Vagina (tissue), 2 donors: ENCODE measurements at regions not wholly inside any gene's neighbourhood (a gene's known extent, or its start where the extent isn't known, plus 50 kb on each side); places are given as distances from the start of the nearest gene placed in this dataset.

ENCODE experiments used
- DNase-seq, 2 donors: peaks; one replicate each; pipeline ENCODE4 v3.0.0-alpha.2; 2017; ENCODE audit errors: extremely low spot score in 2 of 2
- H3K27ac ChIP-seq: fragments of 200-600 bp; sonication (generic); one replicate; pipeline ENCODE4 v1.5.1; 2019
- H3K27me3 ChIP-seq: fragments of 200-600 bp; sonication (generic); one replicate; pipeline ENCODE4 v1.5.1; 2019
- H3K36me3 ChIP-seq, 2 donors: fragments of 200-600 bp; sonication (generic); one replicate each; pipeline ENCODE4 v1.5.1; 2017 to 2019
- H3K4me1 ChIP-seq: fragments of 200-600 bp; sonication (generic); one replicate; pipeline ENCODE4 v1.5.1; 2019
- H3K4me3 ChIP-seq, 2 donors: fragments of 200-600 bp; sonication (generic); 1 replicate in 1 of 2; 2 replicates in 1 of 2; pipeline ENCODE4 v1.5.1; 2016 to 2019
- H3K9me3 ChIP-seq: fragments of 200-600 bp; sonication (generic); one replicate; pipeline ENCODE4 v1.5.1; 2019
- POLR2A ChIP-seq, 2 donors: fragments of 450-650 bp; IDR thresholded peaks; one replicate each; pipeline ENCODE4 v1.6.1; 2017; ENCODE audit warnings: antibody characterized with exemption in 2 of 2, mild to moderate bottlenecking in 2 of 2, moderate library complexity in 2 of 2
- POLR2AphosphoS5 ChIP-seq, 2 donors: sonication (generic); formaldehyde crosslinking; IDR thresholded peaks; one replicate each; pipeline ENCODE4 v1.9.0; 2017; ENCODE audit warnings: antibody characterized with exemption in 2 of 2, mild to moderate bottlenecking in 2 of 2, low read depth in 1 of 2; ENCODE audit not compliant: insufficient read depth in 1 of 2
- intact Hi-C: fragments of 100-400 bp; cut with DNase I; formaldehyde crosslinking; loops from one replicate; pipeline ENCODE4 v1.15.1; 2023
- TF ChIP-seq, protein P1 (sequence below), 3 experiments: fragments of 450-650 bp in 2 of 3; fragments of 200-600 bp in 1 of 3; sonication (generic) in 1 of 3; IDR thresholded peaks; one replicate each; pipeline ENCODE4 v1.5.1; 2017 to 2019; ENCODE audit warnings: antibody characterized with exemption in 3 of 3, mild to moderate bottlenecking in 2 of 3, moderate library complexity in 2 of 3

DNA sequence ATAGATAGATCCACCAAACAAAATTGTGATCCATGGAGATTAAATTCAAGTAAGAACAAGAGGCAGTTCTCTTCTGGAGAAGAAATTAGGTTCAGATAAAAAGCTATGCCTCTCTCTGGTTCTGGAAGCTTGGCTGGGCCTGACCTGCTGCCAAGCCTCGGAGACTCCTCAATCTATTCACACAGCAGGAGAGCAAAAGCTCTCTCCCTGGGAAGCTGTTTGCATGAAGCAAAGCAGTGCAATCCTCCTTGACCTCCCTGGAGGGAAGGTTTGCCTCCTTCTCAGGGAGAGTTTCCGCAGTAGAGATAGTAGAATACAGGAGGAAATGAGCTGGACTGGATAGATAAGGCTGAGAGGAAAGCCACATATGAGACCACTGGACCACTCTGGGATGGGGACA, 78.1 kb upstream of the GNAO1 start:
- Histone ChIP-seq H3K4me1 (no peaks in the 10 kb centered on the region), H3K4me3 (no peak overlapping the region), H3K9me3 (no peaks in the 10 kb centered on the region), H3K36me3 (no peaks in the 10 kb centered on the region), H3K27me3 (no peaks in the 10 kb centered on the region), H3K27ac (no peak overlapping the region)
- TF ChIP-seq, protein P1, sequence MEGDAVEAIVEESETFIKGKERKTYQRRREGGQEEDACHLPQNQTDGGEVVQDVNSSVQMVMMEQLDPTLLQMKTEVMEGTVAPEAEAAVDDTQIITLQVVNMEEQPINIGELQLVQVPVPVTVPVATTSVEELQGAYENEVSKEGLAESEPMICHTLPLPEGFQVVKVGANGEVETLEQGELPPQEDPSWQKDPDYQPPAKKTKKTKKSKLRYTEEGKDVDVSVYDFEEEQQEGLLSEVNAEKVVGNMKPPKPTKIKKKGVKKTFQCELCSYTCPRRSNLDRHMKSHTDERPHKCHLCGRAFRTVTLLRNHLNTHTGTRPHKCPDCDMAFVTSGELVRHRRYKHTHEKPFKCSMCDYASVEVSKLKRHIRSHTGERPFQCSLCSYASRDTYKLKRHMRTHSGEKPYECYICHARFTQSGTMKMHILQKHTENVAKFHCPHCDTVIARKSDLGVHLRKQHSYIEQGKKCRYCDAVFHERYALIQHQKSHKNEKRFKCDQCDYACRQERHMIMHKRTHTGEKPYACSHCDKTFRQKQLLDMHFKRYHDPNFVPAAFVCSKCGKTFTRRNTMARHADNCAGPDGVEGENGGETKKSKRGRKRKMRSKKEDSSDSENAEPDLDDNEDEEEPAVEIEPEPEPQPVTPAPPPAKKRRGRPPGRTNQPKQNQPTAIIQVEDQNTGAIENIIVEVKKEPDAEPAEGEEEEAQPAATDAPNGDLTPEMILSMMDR (IDR thresholded peaks at IDR 0.05), result no peak
- TF ChIP-seq POLR2AphosphoS5 (IDR thresholded peaks at IDR 0.05; ENCODE audit: insufficient read depth in 1 of 2, low read depth in 1 of 2) (no peak), POLR2A (IDR thresholded peaks at IDR 0.05) (no peak)
- no peak for DNase-seq
- intact Hi-C loops, result no loop called here

DNA sequence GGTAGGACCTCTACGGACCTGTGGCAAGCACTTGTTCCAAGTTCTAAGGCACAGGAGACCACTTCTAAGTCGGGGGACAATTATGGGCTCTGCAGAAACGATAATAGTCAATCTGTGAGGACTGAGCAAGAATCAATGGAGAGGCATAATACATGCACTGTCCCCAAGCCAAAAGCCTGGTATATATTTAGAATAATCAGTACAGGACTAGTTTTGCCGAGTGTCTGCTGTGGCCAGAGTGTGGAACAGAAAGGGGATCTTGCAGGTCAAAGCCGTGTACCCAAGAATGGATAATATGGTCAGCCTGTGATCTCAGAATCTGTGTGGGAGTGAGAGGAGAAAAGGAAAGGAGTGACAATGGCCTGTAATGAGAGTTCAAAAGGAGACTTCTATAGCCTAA, 80.2 kb upstream of the GNAO1 start:
- Histone ChIP-seq H3K27ac (no peak overlapping the region), H3K4me3 (no peak overlapping the region), H3K36me3 (no peaks in the 10 kb centered on the region), H3K27me3 (no peaks in the 10 kb centered on the region), H3K9me3 (no peaks in the 10 kb centered on the region), H3K4me1 (no peaks in the 10 kb centered on the region)
- TF ChIP-seq, protein P1 (IDR thresholded peaks at IDR 0.05), result no peak
- TF ChIP-seq POLR2A (IDR thresholded peaks at IDR 0.05) (no peak), POLR2AphosphoS5 (IDR thresholded peaks at IDR 0.05; ENCODE audit: insufficient read depth in 1 of 2, low read depth in 1 of 2) (no peak)
- DNase-seq, result no peak
- intact Hi-C loops, result no loop called here

DNA sequence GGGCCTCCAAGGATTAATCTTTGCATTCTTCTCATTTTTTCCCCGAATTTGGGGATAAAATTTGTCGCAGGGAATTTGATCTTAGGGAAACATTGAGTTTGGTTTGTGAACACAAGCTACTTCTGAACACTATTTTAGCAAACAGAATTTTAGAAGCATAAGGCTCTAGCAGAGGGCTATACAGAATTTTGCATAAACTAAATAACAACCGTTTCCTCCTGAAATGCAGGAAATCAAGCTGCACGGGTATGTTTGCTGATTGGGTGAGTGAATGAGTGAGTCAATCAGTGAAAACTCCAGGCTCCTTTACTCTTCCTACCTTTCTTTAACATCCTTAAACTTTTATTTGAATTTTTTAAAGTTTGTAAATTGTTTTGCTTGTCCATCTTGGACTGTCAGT, 81.3 kb upstream of the GNAO1 start:
- intact Hi-C loops, result no loop called here

DNA sequence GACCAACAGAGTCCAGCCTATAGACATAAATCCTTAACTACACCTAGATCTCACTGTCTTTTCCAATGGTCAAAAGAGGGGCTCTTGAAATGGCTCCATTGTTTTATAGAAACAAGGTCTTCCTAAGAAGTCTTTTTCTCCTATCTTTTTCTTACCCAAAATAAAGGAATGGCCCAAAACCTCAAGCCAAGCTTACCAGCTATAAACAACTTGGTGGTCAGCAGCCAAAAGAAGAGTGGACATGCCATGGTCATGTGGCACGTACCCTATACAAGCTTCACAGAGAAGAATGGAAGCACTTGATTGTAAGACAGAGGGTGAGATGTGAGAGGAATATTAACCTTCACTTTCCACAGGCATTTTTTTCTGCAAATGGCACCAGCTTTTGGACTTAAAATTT, 82.1 kb upstream of the GNAO1 start:
- H3K4me3 ChIP-seq, result no peak overlapping the region
- intact Hi-C loops, result no loop called here
- no peaks in the 10 kb centered on the region for H3K4me1 ChIP-seq
- H3K27me3 ChIP-seq, result no peaks in the 10 kb centered on the region
- no peaks in the 10 kb centered on the region for H3K9me3 ChIP-seq
- DNase-seq, result no peak
- H3K36me3 ChIP-seq, result no peaks in the 10 kb centered on the region
- H3K27ac ChIP-seq, result no peak overlapping the region
- TF ChIP-seq, protein P1 (IDR thresholded peaks at IDR 0.05), result no peak
- TF ChIP-seq POLR2A (IDR thresholded peaks at IDR 0.05) (no peak), POLR2AphosphoS5 (IDR thresholded peaks at IDR 0.05; ENCODE audit: insufficient read depth in 1 of 2, low read depth in 1 of 2) (no peak)

More for the DNA sequence above, 81.3 kb upstream of the GNAO1 start:
- DNase-seq, result no peak
- H3K9me3 ChIP-seq, result no peaks in the 10 kb centered on the region
- H3K27me3 ChIP-seq, result no peaks in the 10 kb centered on the region
- no peak overlapping the region for H3K4me3 ChIP-seq
- no peaks in the 10 kb centered on the region for H3K4me1 ChIP-seq
- no peaks in the 10 kb centered on the region for H3K36me3 ChIP-seq
- TF ChIP-seq POLR2A (IDR thresholded peaks at IDR 0.05) (no peak), POLR2AphosphoS5 (IDR thresholded peaks at IDR 0.05; ENCODE audit: insufficient read depth in 1 of 2, low read depth in 1 of 2) (no peak)
- TF ChIP-seq, protein P1 (IDR thresholded peaks at IDR 0.05), result no peak
- no peak overlapping the region for H3K27ac ChIP-seq

DNA sequence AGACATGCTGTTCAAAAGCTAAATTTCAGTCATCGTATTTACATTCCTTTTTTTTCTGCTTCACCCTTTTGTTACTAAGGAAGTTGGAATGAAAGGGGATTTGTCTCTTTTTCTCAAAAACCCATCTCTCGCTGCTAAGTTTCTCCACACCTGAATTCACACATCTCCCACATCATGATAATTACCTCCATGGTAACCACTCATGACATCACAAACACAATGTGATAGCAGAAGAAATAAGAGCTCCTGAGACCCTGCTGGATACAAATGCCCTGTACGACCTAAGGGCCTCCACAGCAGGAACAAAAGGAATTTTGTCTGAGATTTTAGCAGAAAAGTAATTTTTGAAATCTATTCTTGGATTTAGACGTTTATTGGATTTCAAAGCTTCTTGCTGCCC, 82.6 kb upstream of the GNAO1 start:
- Histone ChIP-seq H3K27ac (no peak overlapping the region), H3K9me3 (no peaks in the 10 kb centered on the region), H3K36me3 (no peaks in the 10 kb centered on the region), H3K4me3 (no peak overlapping the region), H3K4me1 (no peaks in the 10 kb centered on the region), H3K27me3 (no peaks in the 10 kb centered on the region)
- intact Hi-C loops, result no loop called here
- no peak for DNase-seq
- TF ChIP-seq POLR2AphosphoS5 (IDR thresholded peaks at IDR 0.05; ENCODE audit: insufficient read depth in 1 of 2, low read depth in 1 of 2) (no peak), POLR2A (IDR thresholded peaks at IDR 0.05) (no peak)
- TF ChIP-seq, protein P1 (IDR thresholded peaks at IDR 0.05), result no peak
